K562 (cell line): ENCODE measurements at regions not wholly inside any gene's neighbourhood (a gene's known extent, or its start where the extent isn't known, plus 50 kb on each side); places are given as distances from the start of the nearest gene placed in this dataset.

Source experiments
- ATAC-seq: fragments of 200-7000 bp; cut with Tn5 transposase; 3 replicates; pipeline ENCODE4 v1.9.1; 2020; ENCODE audit warnings: moderate library complexity
- BruUV-seq: library from RNA; stranded (reverse); fragments of 400-500 nt; replicated peaks from 2 replicates; lab custom pipeline; 2021; lab: Mats Ljungman, UMichigan
- CTCF ChIA-PET: fragments of 300-600 bp; formaldehyde crosslinking; extraction: SDS; loops from one replicate; lab custom pipeline; 2021; ENCODE audit warnings: low intra/inter-chr PET ratio; lab: Yijun Ruan, JAX
- POLR2A ChIA-PET: fragments of 300-600, 350-650 bp; sonication (Branson Sonifier 250); formaldehyde crosslinking; extraction: SDS; loops from one replicate; lab custom pipeline; 2021; ENCODE audit warnings: antibody characterized with exemption, inconsistent platforms; lab: Yijun Ruan, JAX
- DNase-seq, 4 experiments: peaks; one replicate each; pipeline versions ENCODE4 v3.0.0 to v3.0.0-alpha.2; 2011 to 2018; ENCODE audit warnings: low spot score in 3 of 4, mixed read lengths in 3 of 4; ENCODE audit errors: extremely low read depth in 1 of 4
- FAIRE-seq: peaks from 2 replicates; lab custom pipeline; 2011; peaks lifted over from hg19 to GRCh38; lab: Jason Lieb, UNC
- H2AFZ ChIP-seq: 2 replicates; pipeline ENCODE4 v1.6.0; 2011; ENCODE audit warnings: low read depth, low read length, control low read depth, inconsistent platforms
- H3K27ac ChIP-seq: fragments of 200-600 bp; 3 replicates; pipeline ENCODE4 v1.8.0; 2011; ENCODE audit warnings: low read depth, mild to moderate bottlenecking, control low read depth, inconsistent platforms, low read length, moderate library complexity, mixed read lengths; ENCODE audit errors: extremely low read depth
- H3K27me3 ChIP-seq, 2 experiments: fragments of 300-600 bp in 1 of 2; 2 replicates in 1 of 2; 3 replicates in 1 of 2; pipeline versions ENCODE4 v1.6.0 to v1.8.0; 2011; ENCODE audit warnings: inconsistent platforms in 2 of 2, low read length in 2 of 2, mild to moderate bottlenecking in 1 of 2, mixed read lengths in 1 of 2, moderate library complexity in 1 of 2; ENCODE audit not compliant: control insufficient read depth in 2 of 2, insufficient read depth in 2 of 2
- H3K36me3 ChIP-seq: fragments of 300-600 bp; 3 replicates; pipeline ENCODE4 v1.8.0; 2011; ENCODE audit warnings: mild to moderate bottlenecking, low read length, inconsistent platforms; ENCODE audit not compliant: control insufficient read depth, insufficient read depth
- H3K4me1 ChIP-seq, 2 experiments: fragments of 200-600 bp in 1 of 2; replicated peaks in 1 of 2; 2 replicates in 1 of 2; 3 replicates in 1 of 2; pipeline versions ENCODE4 v1.5.1 to v1.8.0; 2011; ENCODE audit warnings: inconsistent platforms in 2 of 2, low read length in 2 of 2, mild to moderate bottlenecking in 1 of 2, mixed read lengths in 1 of 2, moderate library complexity in 1 of 2; ENCODE audit not compliant: control insufficient read depth in 2 of 2, insufficient read depth in 2 of 2
- H3K4me2 ChIP-seq: 2 replicates; pipeline ENCODE4 v1.6.1; 2011; ENCODE audit warnings: low read length, control low read depth, inconsistent platforms, mixed read lengths; ENCODE audit not compliant: insufficient read depth
- H3K4me3 ChIP-seq: fragments of 200-600 bp; sonication (generic), shearing (Covaris generic); 2 replicates; pipeline ENCODE4 v1.5.1; 2016; ENCODE audit warnings: control low read depth, inconsistent platforms
- H3K79me2 ChIP-seq: fragments of 200-600 bp; 3 replicates; pipeline ENCODE4 v1.8.0; 2011; ENCODE audit warnings: low read length, inconsistent platforms; ENCODE audit not compliant: control insufficient read depth, insufficient read depth
- H3K9ac ChIP-seq, 2 experiments: 2 replicates each; pipeline versions ENCODE4 v1.6.0 to v1.6.1; 2011; ENCODE audit warnings: low read depth in 2 of 2, low read length in 2 of 2, control low read depth in 1 of 2, inconsistent platforms in 1 of 2, mild to moderate bottlenecking in 1 of 2, mixed read lengths in 1 of 2; ENCODE audit not compliant: insufficient read depth in 1 of 2
- H3K9me1 ChIP-seq: one replicate; pipeline ENCODE4 v1.6.0; 2011; ENCODE audit warnings: inconsistent platforms, mild to moderate bottlenecking, low read length, moderate library complexity; ENCODE audit not compliant: control insufficient read depth, insufficient read depth
- H3K9me3 ChIP-seq: replicated peaks from 2 replicates; pipeline ENCODE4 v1.5.1; 2011; ENCODE audit warnings: low read depth, low read length, inconsistent platforms; ENCODE audit not compliant: control insufficient read depth, insufficient read depth
- H4K20me1 ChIP-seq: replicated peaks from 2 replicates; pipeline ENCODE4 v1.6.1; 2011; ENCODE audit warnings: low read length, inconsistent platforms, mixed read lengths; ENCODE audit not compliant: control insufficient read depth, insufficient read depth
- FOXJ2 ChIP-seq: fragments of 200-800 bp; sonication (Bioruptor generic); IDR thresholded peaks from 2 replicates; pipeline ENCODE4 v1.6.1; 2016; ENCODE audit warnings: missing genetic modification characterization, missing compliant biosample characterization
- GABPB2 ChIP-seq: fragments of 250-450 bp; sonication (Bioruptor Pico); conservative IDR thresholded peaks from 2 replicates; pipeline ENCODE4 v1.5.1; 2021; ENCODE audit warnings: mild to moderate bottlenecking
- KDM2B ChIP-seq: fragments of 250-450 bp; sonication (Bioruptor Pico); IDR thresholded peaks from 2 replicates; pipeline ENCODE4 v1.8.0; 2021; ENCODE audit warnings: mild to moderate bottlenecking, moderate library complexity
- PRDM10 ChIP-seq: fragments of 450-650 bp; IDR thresholded peaks from 2 replicates; pipeline ENCODE4 v1.6.1; 2018; ENCODE audit not compliant: partially characterized antibody
- SAFB2 ChIP-seq: fragments of 200-400 bp; formaldehyde crosslinking; IDR thresholded peaks from 2 replicates; pipeline ENCODE4 v1.6.1; 2018; ENCODE audit warnings: borderline replicate concordance, low read length, low read depth, moderate library complexity; ENCODE audit not compliant: severe bottlenecking
- SMARCC2 ChIP-seq: fragments of 450-650 bp; IDR thresholded peaks from 2 replicates; pipeline ENCODE4 v1.6.1; 2017; ENCODE audit warnings: antibody characterized with exemption, moderate library complexity, mild to moderate bottlenecking, low read depth
- SUPT5H ChIP-seq: fragments of 450-650 bp; IDR thresholded peaks from 2 replicates; pipeline ENCODE4 v1.6.1; 2016
- TEAD1 ChIP-seq, 2 experiments: fragments of 450-650 bp in 1 of 2; sonication (generic) in 1 of 2; formaldehyde crosslinking; IDR thresholded peaks; 2 replicates each; pipeline versions ENCODE4 v1.4.0 to v1.8.0; 2020 to 2022; ENCODE audit warnings: mild to moderate bottlenecking in 2 of 2, missing genetic modification reagents in 1 of 2
- TFAM ChIP-seq: fragments of 250-450 bp; sonication (Bioruptor Pico); conservative IDR thresholded peaks from 2 replicates; pipeline ENCODE4 v1.5.0; 2021; ENCODE audit warnings: mild to moderate bottlenecking, moderate library complexity
- TSC22D4 ChIP-seq: fragments of 450-650 bp; IDR thresholded peaks from 2 replicates; pipeline ENCODE4 v1.6.1; 2016; ENCODE audit warnings: missing genetic modification characterization, missing biosample characterization, control low read depth
- WGBS: fragments of 100-300 bp; shearing (Covaris generic); methylation state at CpG from one replicate; pipeline ENCODE4 v1.1.6; 2016; ENCODE audit warnings: low coverage, mixed read lengths; ENCODE audit not compliant: insufficient coverage; ENCODE audit errors: missing lambda C conversion rate; 5-methylcytosine and 5-hydroxymethylcytosine counted together
- in situ Hi-C: fragments of 300-500 bp; cut with MboI; formaldehyde crosslinking; loops from 4 replicates; pipeline ENCODE4 v1.15.0; 2018; ENCODE audit warnings: inconsistent platforms, mixed read lengths
- intact Hi-C: fragments of 100-400 bp; cut with micrococcal nuclease; formaldehyde crosslinking; loops from 2 replicates; pipeline ENCODE4 v1.14.2; 2022
- TF ChIP-seq, protein P1 (sequence below): fragments of 200-800 bp; sonication (Bioruptor generic); IDR thresholded peaks from 2 replicates; pipeline ENCODE4 v1.6.1; 2017; ENCODE audit warnings: missing genetic modification characterization, missing compliant biosample characterization

DNA sequence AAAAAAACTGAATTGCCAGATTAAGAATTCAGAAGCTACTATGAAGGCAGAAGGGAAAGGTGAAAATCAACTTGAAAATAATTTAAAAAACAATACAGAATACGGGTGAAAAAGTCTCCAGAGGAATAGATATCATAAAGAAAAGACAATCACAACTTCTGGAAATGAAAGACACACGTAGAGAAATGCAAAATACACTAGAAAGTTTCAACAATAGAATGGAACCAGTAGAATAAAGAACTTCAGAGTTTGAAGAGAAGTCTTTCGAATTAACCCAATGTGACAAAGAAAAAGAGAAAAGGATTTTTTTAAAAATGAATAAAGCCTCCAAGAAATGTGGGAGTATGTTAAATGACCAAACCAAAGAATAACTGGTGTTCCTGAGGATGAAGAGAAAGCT, 263.8 kb upstream of the FAT3 start (continued):
- TF ChIP-seq, protein P1, sequence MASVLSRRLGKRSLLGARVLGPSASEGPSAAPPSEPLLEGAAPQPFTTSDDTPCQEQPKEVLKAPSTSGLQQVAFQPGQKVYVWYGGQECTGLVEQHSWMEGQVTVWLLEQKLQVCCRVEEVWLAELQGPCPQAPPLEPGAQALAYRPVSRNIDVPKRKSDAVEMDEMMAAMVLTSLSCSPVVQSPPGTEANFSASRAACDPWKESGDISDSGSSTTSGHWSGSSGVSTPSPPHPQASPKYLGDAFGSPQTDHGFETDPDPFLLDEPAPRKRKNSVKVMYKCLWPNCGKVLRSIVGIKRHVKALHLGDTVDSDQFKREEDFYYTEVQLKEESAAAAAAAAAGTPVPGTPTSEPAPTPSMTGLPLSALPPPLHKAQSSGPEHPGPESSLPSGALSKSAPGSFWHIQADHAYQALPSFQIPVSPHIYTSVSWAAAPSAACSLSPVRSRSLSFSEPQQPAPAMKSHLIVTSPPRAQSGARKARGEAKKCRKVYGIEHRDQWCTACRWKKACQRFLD (CRISPR knock-in tag), result no peak
- TF ChIP-seq TSC22D4 (tag), result no peak
- no peak for TF ChIP-seq SAFB2
- no peak for TF ChIP-seq GABPB2 (CRISPR knock-in tag)
- no peak for TF ChIP-seq SMARCC2
- no peak for TF ChIP-seq TFAM (CRISPR knock-in tag)

- DNase-seq (no peak), ATAC-seq (no peak), FAIRE-seq (no peak)
- no peaks in the 10 kb centered on the region for H4K20me1 ChIP-seq
- peaks cover 2% of the 10 kb centered on the region for H3K9me3 ChIP-seq
- CTCF ChIA-PET, result no interaction called here
- no peak overlapping the region for H2AFZ ChIP-seq
- no peak overlapping the region for H3K9ac ChIP-seq
- no peak overlapping the region for H3K4me3 ChIP-seq
- no peaks in the 10 kb centered on the region for H3K36me3 ChIP-seq
- POLR2A ChIA-PET, result no interaction called here
- H3K9me1 ChIP-seq, result no peaks in the 10 kb centered on the region
- no TSS peak for BruUV-seq
- WGBS, result 13% methylated on average over 3 of the region's 3 CpGs
- in situ Hi-C loops, result no loop called here
- no peak overlapping the region for H3K27ac ChIP-seq
- H3K79me2 ChIP-seq, result no peaks in the 10 kb centered on the region
- intact Hi-C loops, result no loop called here
- H3K4me2 ChIP-seq, result no peak overlapping the region
- no peaks in the 10 kb centered on the region for H3K4me1 ChIP-seq
- H3K27me3 ChIP-seq, result no peaks in the 10 kb centered on the region
- no peak for TF ChIP-seq SUPT5H
- no peak for TF ChIP-seq FOXJ2 (tag)
- no peak for TF ChIP-seq KDM2B (CRISPR knock-in tag)
- TF ChIP-seq PRDM10, result no peak
- TF ChIP-seq TEAD1 (CRISPR knock-in tag; IDR thresholded peaks at IDR 0.05), result no peak
Observed at GRCh38 chr11:91959411-91959810, 265.2 kb upstream of the FAT3 start.
